SK-N-SH (cell line): ENCODE measurements at regions not wholly inside any gene's neighbourhood (a gene's known extent, or its start where the extent isn't known, plus 50 kb on each side); places are given as distances from the start of the nearest gene placed in this dataset.

ENCODE experiments used
- CTCF ChIA-PET: fragments of 300-600, 350-600 bp; formaldehyde crosslinking; extraction: SDS; loops from one replicate; lab custom pipeline; 2021; lab: Yijun Ruan, JAX
- POLR2A ChIA-PET: fragments of 350-600 bp; sonication (Branson Sonifier 250); formaldehyde crosslinking; extraction: SDS; loops from one replicate; lab custom pipeline; 2020; ENCODE audit warnings: antibody characterized with exemption, inconsistent platforms; lab: Yijun Ruan, JAX
- DNase-seq: peaks from one replicate; pipeline ENCODE4 v3.0.0; 2012
- H2AFZ ChIP-seq: fragments of 200-600 bp; sonication (generic); 2 replicates; pipeline ENCODE4 v1.8.1; 2016; ENCODE audit warnings: antibody characterized with exemption, mild to moderate bottlenecking, low read depth
- H3F3A ChIP-seq: fragments of 200-600 bp; sonication (generic); replicated peaks from 2 replicates; pipeline ENCODE3; 2016; ENCODE audit warnings: antibody characterized with exemption, mild to moderate bottlenecking; ENCODE audit not compliant: insufficient read depth
- H3K27ac ChIP-seq, 2 experiments: fragments of 200-500 bp in 1 of 2; fragments of 200-600 bp in 1 of 2; sonication (Bioruptor generic) in 1 of 2; sonication (generic), shearing (Covaris generic) in 1 of 2; 2 replicates each; pipeline versions ENCODE4 v1.5.1 to v1.6.1; 2014 to 2016; ENCODE audit warnings: low read depth in 2 of 2, inconsistent platforms in 1 of 2, low read length in 1 of 2, mild to moderate bottlenecking in 1 of 2, mixed read lengths in 1 of 2
- H3K27me3 ChIP-seq: fragments of 200-600 bp; sonication (generic), shearing (Covaris generic); 2 replicates; pipeline ENCODE4 v1.6.1; 2016; ENCODE audit warnings: mixed run types; ENCODE audit not compliant: insufficient read depth
- H3K36me3 ChIP-seq, 2 experiments: fragments of 200-500 bp in 1 of 2; fragments of 200-600 bp in 1 of 2; sonication (Bioruptor generic) in 1 of 2; sonication (generic) in 1 of 2; replicated peaks in 1 of 2; 2 replicates each; pipeline versions ENCODE3 to v1.5.1; 2014 to 2016; ENCODE audit warnings: low read length in 1 of 2, mild to moderate bottlenecking in 1 of 2; ENCODE audit not compliant: insufficient read depth in 2 of 2, control insufficient read depth in 1 of 2
- H3K4me1 ChIP-seq, 2 experiments: fragments of 200-500 bp in 1 of 2; fragments of 200-600 bp in 1 of 2; sonication (Bioruptor generic) in 1 of 2; sonication (generic), shearing (Covaris generic) in 1 of 2; 2 replicates each; pipeline versions ENCODE4 v1.5.1 to v1.6.1; 2014 to 2016; ENCODE audit warnings: low read depth in 1 of 2, low read length in 1 of 2, mixed run types in 1 of 2; ENCODE audit not compliant: insufficient read depth in 2 of 2, control insufficient read depth in 1 of 2
- H3K4me2 ChIP-seq: fragments of 200-600 bp; sonication (generic), shearing (Covaris generic); 2 replicates; pipeline ENCODE4 v1.6.1; 2017; ENCODE audit warnings: mixed run types
- H3K4me3 ChIP-seq, 2 experiments: fragments of 200-500 bp in 1 of 2; fragments of 200-600 bp in 1 of 2; sonication (Bioruptor generic) in 1 of 2; sonication (generic), shearing (Covaris generic) in 1 of 2; 2 replicates each; pipeline versions ENCODE4 v1.5.1 to v1.8.1; 2014 to 2016; ENCODE audit warnings: low read depth in 2 of 2, inconsistent platforms in 1 of 2, low read length in 1 of 2, mild to moderate bottlenecking in 1 of 2, mixed read lengths in 1 of 2, moderate library complexity in 1 of 2
- H3K79me2 ChIP-seq: fragments of 200-600 bp; sonication (generic); 2 replicates; pipeline ENCODE4 v1.8.1; 2017; ENCODE audit warnings: mild to moderate bottlenecking; ENCODE audit not compliant: insufficient read depth
- H3K9ac ChIP-seq: fragments of 200-600 bp; sonication (generic); 2 replicates; pipeline ENCODE4 v1.6.1; 2017; ENCODE audit warnings: mixed run types
- H3K9me2 ChIP-seq: fragments of 200-600 bp; sonication (generic); 2 replicates; pipeline ENCODE4 v1.6.1; 2017; ENCODE audit warnings: mixed run types
- H3K9me3 ChIP-seq: fragments of 200-600 bp; sonication (generic); 2 replicates; pipeline ENCODE4 v1.6.1; 2017; ENCODE audit warnings: mixed run types, mild to moderate bottlenecking, moderate library complexity
- H4K20me1 ChIP-seq: fragments of 200-600 bp; sonication (generic); 2 replicates; pipeline ENCODE4 v1.6.1; 2017; ENCODE audit warnings: mild to moderate bottlenecking, mixed run types; ENCODE audit not compliant: insufficient read depth
- CHD2 ChIP-seq: fragments of 150-350 bp; IDR thresholded peaks from 2 replicates; pipeline ENCODE4 v1.6.1; 2018; ENCODE audit warnings: low read length; ENCODE audit not compliant: partially characterized antibody
- ELF1 ChIP-seq: IDR thresholded peaks from 2 replicates; pipeline ENCODE4 v1.4.0; 2012
- EZH2phosphoT487 ChIP-seq: fragments of 200-600 bp; sonication (generic); IDR thresholded peaks from 2 replicates; pipeline ENCODE4 v1.6.1; 2017; ENCODE audit warnings: low read depth, mixed run types, mild to moderate bottlenecking, antibody characterized with exemption, moderate library complexity, borderline replicate concordance
- FOSL2 ChIP-seq: IDR thresholded peaks from 2 replicates; pipeline ENCODE4 v1.4.0; 2012; ENCODE audit warnings: low read depth, mild to moderate bottlenecking, moderate library complexity, borderline replicate concordance
- FOXJ3 ChIP-seq: sonication (generic); formaldehyde crosslinking; IDR thresholded peaks from 2 replicates; pipeline ENCODE4 v1.5.1; 2020; ENCODE audit warnings: mild to moderate bottlenecking, missing genetic modification reagents
- GABPA ChIP-seq: IDR thresholded peaks from 2 replicates; pipeline ENCODE4 v1.4.0; 2012; ENCODE audit warnings: low read depth, mild to moderate bottlenecking
- IRF3 ChIP-seq: fragments of 150-350 bp; IDR thresholded peaks from 2 replicates; pipeline ENCODE4 v1.6.1; 2016; ENCODE audit warnings: mild to moderate bottlenecking, low read depth, low read length
- JUND ChIP-seq: IDR thresholded peaks from 2 replicates; pipeline ENCODE4 v1.4.0; 2012
- MEF2A ChIP-seq: IDR thresholded peaks from 2 replicates; pipeline ENCODE4 v1.4.0; 2012; ENCODE audit warnings: low read depth, borderline replicate concordance
- NFIC ChIP-seq: IDR thresholded peaks from 2 replicates; pipeline ENCODE4 v1.4.0; 2012; ENCODE audit warnings: borderline replicate concordance
- PBX3 ChIP-seq: IDR thresholded peaks from 2 replicates; pipeline ENCODE4; 2012
- POLR2AphosphoS5 ChIP-seq: IDR thresholded peaks from 2 replicates; pipeline ENCODE4 v1.6.1; 2012; ENCODE audit warnings: low read depth, low read length
- RAD21 ChIP-seq: IDR thresholded peaks from 2 replicates; pipeline ENCODE4 v1.6.1; 2012; ENCODE audit warnings: mild to moderate bottlenecking, low read length
- RFX5 ChIP-seq: IDR thresholded peaks from 2 replicates; pipeline ENCODE4 v1.6.1; 2012; ENCODE audit warnings: mild to moderate bottlenecking, improper control_type of control experiment, low read length
- SIN3A ChIP-seq: IDR thresholded peaks from 2 replicates; pipeline ENCODE4 v1.6.1; 2012; ENCODE audit warnings: low read depth, mild to moderate bottlenecking, low read length, moderate library complexity, borderline replicate concordance
- SMC3 ChIP-seq: IDR thresholded peaks from 2 replicates; pipeline ENCODE4 v1.6.1; 2012; ENCODE audit warnings: low read depth, low read length, improper control_type of control experiment
- TCF12 ChIP-seq: IDR thresholded peaks from 2 replicates; pipeline ENCODE4 v1.4.0; 2012
- WGBS: methylation state at CpG from one replicate; pipeline ENCODE4 v1.1.6; 2017; ENCODE audit warnings: low lambda C conversion rate; 5-methylcytosine and 5-hydroxymethylcytosine counted together
- TF ChIP-seq, protein P1 (sequence below): IDR thresholded peaks from 2 replicates; pipeline ENCODE4 v1.4.0; 2012; ENCODE audit warnings: low read depth
- TF ChIP-seq, protein P2 (sequence below): IDR thresholded peaks from 2 replicates; pipeline ENCODE4 v1.4.0; 2012; ENCODE audit warnings: low read depth, borderline replicate concordance

- no peaks in the 10 kb centered on the region for H3K9me3 ChIP-seq
- H3F3A ChIP-seq = peaks cover 3% of the 10 kb centered on the region
- no peaks in the 10 kb centered on the region for H3K36me3 ChIP-seq
- H2AFZ ChIP-seq = no peak overlapping the region
- H3K27ac ChIP-seq = no peak overlapping the region; a peak in 1 of 4 replicates
- ChIA-PET POLR2A (no interaction called here), CTCF (no interaction called here)
- H4K20me1 ChIP-seq = no peaks in the 10 kb centered on the region
- H3K4me3 ChIP-seq = no peak overlapping the region
- no peak overlapping the region for H3K9ac ChIP-seq
- no peaks in the 10 kb centered on the region for H3K79me2 ChIP-seq
- peak overlapping the region; percentile 8; the same call in 1 of the 2 replicates for H3K4me2 ChIP-seq
- no peaks in the 10 kb centered on the region for H3K4me1 ChIP-seq
- TF ChIP-seq, protein P1, sequence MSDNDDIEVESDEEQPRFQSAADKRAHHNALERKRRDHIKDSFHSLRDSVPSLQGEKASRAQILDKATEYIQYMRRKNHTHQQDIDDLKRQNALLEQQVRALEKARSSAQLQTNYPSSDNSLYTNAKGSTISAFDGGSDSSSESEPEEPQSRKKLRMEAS = no peak
- no peak for TF ChIP-seq SIN3A
- no peak for TF ChIP-seq SMC3
- TF ChIP-seq EZH2phosphoT487 = no peak
- TF ChIP-seq RFX5 = no peak
- no peak for TF ChIP-seq FOXJ3
- TF ChIP-seq, protein P2, sequence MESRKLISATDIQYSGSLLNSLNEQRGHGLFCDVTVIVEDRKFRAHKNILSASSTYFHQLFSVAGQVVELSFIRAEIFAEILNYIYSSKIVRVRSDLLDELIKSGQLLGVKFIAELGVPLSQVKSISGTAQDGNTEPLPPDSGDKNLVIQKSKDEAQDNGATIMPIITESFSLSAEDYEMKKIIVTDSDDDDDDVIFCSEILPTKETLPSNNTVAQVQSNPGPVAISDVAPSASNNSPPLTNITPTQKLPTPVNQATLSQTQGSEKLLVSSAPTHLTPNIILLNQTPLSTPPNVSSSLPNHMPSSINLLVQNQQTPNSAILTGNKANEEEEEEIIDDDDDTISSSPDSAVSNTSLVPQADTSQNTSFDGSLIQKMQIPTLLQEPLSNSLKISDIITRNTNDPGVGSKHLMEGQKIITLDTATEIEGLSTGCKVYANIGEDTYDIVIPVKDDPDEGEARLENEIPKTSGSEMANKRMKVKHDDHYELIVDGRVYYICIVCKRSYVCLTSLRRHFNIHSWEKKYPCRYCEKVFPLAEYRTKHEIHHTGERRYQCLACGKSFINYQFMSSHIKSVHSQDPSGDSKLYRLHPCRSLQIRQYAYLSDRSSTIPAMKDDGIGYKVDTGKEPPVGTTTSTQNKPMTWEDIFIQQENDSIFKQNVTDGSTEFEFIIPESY = no peak
- TF ChIP-seq NFIC = no peak
- no peak for TF ChIP-seq FOSL2
- TF ChIP-seq CHD2 = no peak
- no peak for TF ChIP-seq JUND
- TF ChIP-seq GABPA = no peak
- TF ChIP-seq ELF1 = no peak
- TF ChIP-seq MEF2A = no peak
- TF ChIP-seq TCF12 = no peak
- TF ChIP-seq IRF3 = no peak
- no peak for TF ChIP-seq POLR2AphosphoS5
- no peak for TF ChIP-seq PBX3
- TF ChIP-seq RAD21 = no peak
- TF ChIP-seq, all 33 proteins: peak for 0
- Histone ChIP-seq H3K9me2 (no peaks in the 10 kb centered on the region), H3K27me3 (no peaks in the 10 kb centered on the region)
- no peak for DNase-seq
- 12% methylated on average over 5 of the region's 5 CpGs for WGBS
Measured at GRCh38 chrX:1911401-1912128, 296.7 kb downstream of the ASMT start.
